ENCODE measurements at regions not wholly inside any gene's neighbourhood (a gene's known extent, or its start where the extent isn't known, plus 50 kb on each side); places are given as distances from the start of the nearest gene placed in this dataset.

DNA sequence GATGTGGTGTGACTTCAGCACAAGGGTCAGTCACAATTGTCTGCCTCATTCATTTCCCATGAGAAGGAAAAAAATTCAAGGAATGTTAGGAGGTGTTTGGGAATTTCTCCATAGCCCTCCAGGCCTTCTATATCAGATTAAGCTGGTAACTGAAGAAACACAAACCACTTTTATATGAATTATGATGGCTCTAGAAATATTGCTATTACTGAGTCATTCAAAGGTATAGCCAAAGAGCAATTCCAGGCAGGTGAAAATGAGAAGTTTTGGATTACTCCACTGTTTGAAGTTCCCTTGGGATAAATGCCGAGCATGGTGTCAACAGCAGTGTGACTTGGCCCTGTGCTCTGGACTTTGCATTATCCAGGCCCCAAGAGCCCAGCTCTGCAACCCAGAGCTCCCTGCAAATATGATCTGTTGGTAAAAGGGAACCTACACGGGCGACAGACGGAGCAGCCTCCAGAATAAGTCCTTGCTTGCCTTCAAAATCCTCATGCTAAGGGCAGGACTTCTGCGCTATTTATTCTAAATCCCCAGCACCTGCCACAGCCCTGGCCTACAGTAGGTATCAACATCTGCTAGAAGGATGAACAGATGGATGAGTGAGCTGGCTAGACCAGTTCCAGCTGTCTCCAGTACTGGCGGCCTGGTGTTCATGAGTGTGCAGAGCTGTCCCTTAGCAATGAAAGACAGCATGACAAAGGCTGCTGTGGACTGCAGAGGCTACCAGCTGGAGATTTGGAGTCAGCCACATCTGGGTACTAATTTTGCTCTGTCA lies 67.5 kb upstream of the ZBED5 start:
- DNase-seq (ENCODE audit: low read depth): no peak

DNA sequence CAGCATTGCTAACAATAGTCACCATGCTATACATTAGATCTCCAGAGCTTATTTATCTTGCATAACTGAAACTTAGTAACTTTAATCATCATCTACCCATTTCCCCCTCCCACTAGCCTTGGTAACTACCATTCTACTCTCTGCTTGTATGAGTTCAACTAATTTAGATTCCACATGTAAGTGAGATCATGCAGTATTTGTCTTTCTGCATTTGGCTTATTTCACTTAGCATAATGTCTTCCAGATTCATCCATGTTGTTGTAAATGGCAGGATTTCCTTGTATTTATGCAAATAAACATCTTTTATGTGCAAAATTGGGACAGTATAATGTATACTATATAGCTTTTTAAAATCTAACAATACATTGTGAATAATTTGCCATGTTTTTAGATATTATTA lies 66.0 kb upstream of the ZBED5 start:
- no peak for DNase-seq (ENCODE audit: low read depth)

DNA sequence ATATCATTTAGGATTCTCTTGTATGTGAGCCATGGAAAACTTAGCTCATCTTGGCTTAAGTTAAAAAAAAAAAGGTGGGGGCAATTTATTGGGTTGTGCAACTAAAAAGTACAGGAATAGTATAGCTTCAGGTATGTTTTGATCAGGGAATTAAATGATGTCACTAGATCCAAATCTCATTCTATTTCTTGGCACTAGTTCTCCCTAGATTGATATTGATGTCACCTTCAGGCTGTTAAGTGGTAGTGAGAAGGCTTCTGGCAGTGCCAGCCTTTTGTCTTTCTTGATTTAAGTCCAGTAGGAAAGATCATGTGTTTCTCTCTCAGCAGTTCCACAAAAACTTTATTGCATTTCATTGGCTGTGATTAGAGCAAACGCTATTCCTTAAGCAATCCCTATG lies 65.0 kb upstream of the ZBED5 start:
- no peak for DNase-seq (ENCODE audit: low read depth)

DNA sequence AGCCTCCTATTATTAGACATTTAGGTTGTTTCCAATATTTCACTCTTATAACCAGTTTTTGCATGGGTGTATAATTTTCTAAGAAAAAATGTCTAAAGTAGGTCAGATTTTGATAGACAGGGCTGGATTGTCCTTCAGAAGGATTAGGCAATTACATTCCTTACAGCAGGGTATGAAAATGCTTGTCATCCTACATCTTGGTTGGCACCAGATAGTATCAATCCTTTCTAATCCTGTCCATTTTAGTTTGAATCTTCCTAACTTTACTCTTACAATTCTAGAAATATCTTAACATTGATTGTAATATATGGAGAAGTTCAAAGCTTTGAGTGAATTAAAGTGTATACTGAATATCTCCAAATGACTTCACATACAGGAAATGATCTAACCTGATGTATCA lies 63.0 kb upstream of the ZBED5 start:
- DNase-seq (ENCODE audit: low read depth): no peak

DNA sequence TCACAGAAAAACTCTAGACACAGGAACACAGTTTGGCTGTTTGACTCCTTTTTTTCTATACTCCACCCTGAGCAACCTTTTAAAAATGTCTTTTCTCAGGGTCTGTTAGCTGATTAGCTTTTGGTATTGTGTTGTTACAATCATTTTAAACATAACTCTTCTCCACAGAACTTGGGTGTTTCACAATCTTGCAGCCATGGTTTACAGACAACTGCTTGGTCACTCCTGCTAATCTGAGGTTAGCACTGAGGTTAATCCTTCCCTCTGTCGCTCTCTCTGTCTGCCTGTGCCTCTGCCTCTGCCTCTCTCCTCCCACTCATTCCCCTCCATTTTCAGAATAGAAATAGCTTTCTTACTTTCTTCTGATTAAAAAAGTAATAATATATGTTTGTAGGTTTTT lies 62.4 kb upstream of the ZBED5 start:
- DNase-seq (ENCODE audit: low read depth): no peak

DNA sequence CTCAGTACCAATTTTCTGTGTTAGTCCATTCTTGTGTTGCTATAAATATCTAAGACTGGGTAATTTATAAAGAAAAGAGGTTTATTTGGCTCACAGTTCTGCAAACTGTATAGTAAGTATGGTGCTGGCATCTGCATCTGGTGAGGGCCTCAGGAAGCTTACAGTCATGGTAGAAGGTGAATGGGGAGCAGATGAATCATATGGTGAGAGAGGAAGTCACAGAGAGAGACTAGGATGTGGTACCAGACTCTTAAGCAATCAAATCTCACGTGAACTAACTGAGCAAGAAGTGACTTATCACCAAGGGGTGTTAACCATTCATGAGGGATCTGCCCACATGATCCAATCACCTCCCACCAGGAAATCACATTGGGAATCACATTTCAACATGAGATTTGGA lies 60.8 kb upstream of the ZBED5 start:
- no peak for DNase-seq (ENCODE audit: low read depth)

DNA sequence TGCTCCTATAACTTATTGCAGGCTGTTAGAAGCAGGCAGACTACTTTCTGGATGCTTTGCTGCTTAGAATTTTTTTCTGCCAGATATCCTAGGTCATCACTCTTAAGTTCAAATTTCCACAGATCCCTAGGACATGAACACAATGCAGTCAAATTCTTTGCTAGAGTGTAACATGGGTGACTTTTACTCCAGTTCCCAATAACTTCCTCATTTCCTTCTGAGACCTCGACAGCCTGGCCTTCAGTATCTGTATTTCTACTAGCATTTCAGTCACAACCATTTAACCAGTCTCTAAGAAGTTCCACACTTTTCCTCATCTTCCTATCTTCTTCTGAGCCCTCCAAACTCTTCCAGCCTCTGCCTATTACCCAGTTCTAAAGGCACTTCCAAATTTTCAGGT lies 60.4 kb upstream of the ZBED5 start:
- no peak for DNase-seq (ENCODE audit: low read depth)

DNA sequence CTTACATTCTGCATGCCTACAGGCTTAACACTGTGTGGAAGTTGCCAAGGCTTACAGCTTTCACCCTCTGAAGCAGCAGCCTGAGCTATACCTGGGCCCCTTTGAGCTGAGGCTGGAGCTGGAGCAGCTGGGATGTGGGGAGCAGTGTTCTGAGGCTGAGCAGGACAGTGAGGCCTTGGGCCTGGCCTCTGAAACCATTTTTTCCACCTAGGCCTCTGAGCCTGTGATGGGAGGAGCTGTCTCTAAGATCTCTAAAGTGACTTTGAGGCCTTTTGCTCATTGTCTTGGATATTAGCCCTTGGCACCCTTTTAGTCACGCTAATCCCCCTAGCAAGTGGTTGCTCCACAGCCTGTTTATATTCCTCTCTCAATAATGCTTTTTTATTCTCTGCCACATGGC lies 59.9 kb upstream of the ZBED5 start:
- DNase-seq (ENCODE audit: low read depth): no peak

DNA sequence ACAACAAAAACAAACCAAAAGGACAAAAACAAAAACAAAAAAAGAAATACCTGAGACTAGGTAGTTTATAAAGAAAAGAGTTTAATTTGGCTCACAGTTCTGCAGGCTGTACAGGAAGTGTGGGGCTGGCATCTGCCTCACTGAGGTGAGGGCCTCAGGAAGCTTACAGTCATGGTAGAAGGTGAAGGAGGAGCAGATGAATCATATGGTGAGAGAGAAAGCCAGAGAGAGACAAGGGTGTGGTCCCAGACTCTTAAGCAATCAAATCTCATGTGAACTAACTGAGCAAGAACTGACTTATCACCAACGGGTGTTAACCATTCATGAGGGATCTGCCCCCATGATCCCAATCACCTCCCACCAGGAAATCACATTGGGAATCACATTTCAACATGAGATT lies 58.8 kb upstream of the ZBED5 start:
- no peak for DNase-seq (ENCODE audit: low read depth)

DNA sequence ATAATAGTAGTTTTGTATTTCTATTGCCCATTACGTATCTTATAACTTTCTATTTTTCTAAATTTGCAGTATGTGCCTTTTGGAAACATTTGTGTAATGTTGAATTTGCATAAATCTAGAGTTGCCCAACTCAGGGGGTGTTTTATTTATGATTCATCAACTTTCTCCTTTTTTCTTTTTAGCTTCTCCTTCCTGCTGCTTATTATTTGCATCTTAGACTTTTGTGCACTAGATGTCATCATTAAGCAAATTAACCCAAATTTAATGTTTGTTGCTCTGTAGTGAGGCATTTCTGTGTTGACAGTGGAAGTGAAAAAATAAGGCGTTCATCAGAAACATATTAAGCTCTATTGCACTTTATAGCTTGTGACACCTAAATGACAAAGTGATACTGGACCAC lies 56.2 kb upstream of the ZBED5 start:
- no peak for DNase-seq (ENCODE audit: low read depth)

DNA sequence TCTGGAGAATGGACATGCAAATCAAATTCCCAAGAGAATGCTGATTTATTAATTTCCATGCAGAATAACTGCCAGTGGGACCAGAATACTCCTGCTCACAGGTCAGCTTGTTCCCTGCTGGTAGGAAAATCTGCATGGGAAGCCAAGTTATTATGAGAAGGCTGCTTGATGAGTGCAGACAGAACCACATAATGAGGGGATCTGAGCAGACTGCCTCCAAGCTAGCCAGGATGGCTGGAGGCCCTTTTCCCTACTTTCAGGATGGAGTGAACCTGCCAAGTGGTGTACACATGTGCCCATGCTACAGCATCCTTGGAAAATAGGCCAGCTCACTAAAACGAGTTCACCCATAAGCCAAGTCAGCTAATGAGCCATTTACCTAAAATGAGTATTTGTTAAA lies 55.2 kb upstream of the ZBED5 start:
- no peak for DNase-seq (ENCODE audit: low read depth)

DNA sequence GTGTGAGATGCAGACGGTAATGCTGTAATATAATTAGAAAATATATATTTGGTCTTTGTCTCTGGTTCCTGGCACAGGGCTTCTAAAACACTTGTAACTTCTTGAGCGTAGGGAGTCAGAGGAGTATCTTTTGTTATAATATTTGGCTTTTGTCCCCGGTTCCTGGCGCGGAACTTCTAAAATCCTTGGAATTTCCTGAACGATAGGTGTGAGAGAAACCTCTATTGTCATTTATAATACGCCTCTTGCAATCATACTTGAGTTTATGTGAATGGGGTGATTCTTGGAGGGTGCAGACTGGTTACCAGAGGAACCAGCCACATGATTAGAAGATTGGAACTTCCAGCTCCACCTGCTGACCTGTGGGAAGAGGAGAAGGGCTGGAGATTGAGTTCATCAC lies 54.1 kb upstream of the ZBED5 start:
- no peak for DNase-seq (ENCODE audit: low read depth)

DNA sequence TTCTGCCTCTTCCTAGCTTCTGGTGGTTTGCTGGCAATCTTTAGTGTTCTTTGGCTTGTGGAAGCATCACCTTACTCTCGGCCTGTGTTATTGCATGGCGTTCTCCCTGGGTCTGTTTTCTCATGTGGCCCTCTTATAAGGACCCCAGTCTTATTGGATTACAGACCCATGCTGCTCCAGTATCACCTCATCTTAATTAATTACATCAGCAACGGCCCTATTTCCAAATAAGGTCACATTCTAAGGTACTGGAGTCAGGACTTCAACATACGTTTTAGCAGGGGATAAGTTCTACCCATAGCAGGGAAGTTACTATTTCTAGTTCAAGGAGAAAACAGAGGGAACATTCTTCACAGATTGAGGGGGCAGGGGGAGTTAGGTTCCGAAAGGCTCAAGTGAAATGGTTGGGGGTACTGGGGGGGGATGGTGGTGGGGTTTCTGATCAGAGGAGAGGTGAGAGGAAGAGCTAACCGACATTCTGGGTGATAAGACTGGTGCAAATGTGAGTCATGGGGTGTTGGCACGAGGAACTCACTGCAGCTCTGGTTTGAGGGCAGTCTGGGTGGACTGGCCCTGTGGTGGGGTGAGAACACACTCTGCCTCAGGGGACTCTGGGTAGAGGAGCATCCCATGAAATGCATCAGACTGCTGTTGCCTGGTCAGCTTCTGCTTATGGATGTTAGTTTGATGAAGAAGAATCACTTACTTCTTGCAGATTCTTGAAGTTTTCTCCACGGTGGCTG lies 51.5 kb upstream of the ZBED5 start:
- DNase-seq (ENCODE audit: low read depth): no peak

DNA sequence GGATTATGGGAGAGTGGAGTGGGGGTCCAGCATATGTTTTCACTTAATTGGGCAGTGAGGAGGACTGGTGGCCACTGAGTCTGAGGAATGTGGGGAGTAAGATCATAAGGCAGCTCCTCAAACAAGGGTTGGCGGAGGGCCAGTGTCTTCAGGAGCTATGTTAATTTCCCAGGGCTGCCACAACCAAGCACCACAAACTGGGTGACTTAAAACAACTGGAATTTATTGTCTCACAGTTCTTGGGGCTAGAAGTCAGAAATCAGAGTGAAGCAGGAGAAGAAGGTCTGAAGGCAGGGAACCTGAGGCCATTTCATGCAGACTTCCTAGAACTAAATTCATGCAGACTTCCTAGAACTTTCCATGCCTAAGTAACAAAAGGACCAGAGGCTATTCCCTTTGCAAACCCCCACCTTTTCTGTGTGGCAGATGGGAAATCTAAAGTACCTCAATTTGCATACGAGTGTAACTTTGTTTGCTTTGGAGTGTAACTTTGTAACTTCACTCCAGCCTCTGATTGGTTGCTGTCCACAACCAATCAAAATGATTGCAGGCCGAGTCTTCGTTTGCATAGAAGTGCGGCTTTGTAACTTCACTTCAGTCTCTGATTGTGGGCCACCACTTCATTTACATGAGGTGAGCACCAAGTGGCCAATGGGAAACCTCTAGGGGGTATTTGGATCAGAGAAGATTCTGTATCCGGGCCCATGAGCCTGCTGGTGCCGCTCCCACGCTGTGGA lies 50.5 kb upstream of the ZBED5 start:
- DNase-seq (ENCODE audit: low read depth): no peak
